Mesenchymal stem cell (in vitro differentiated cells and primary cell): ENCODE measurements at regions not wholly inside any gene's neighbourhood (a gene's known extent, or its start where the extent isn't known, plus 50 kb on each side); places are given as distances from the start of the nearest gene placed in this dataset.

Experiments used
- DNase-seq: peaks from one replicate; pipeline ENCODE4 v3.0.0-alpha.2; 2013
- H2AFZ ChIP-seq: one replicate; pipeline ENCODE4 v1.6.1; 2013; ENCODE audit warnings: low read depth, mild to moderate bottlenecking, control low read depth, inconsistent platforms, low read length, moderate library complexity
- H2AK5ac ChIP-seq: 2 replicates; pipeline ENCODE4 v1.6.1; 2013; ENCODE audit warnings: low read length, moderate library complexity, mild to moderate bottlenecking, inconsistent platforms; ENCODE audit not compliant: severe bottlenecking
- H2BK120ac ChIP-seq: one replicate; pipeline ENCODE4 v1.6.1; 2013; ENCODE audit warnings: low read depth, mild to moderate bottlenecking, inconsistent platforms, low read length, moderate library complexity
- H2BK12ac ChIP-seq, 2 experiments: one replicate each; pipeline ENCODE4 v1.6.1; 2013; ENCODE audit warnings: inconsistent platforms in 2 of 2, low read length in 2 of 2, mild to moderate bottlenecking in 2 of 2, moderate library complexity in 2 of 2, control low read depth in 1 of 2
- H2BK15ac ChIP-seq: one replicate; pipeline ENCODE4 v1.6.1; 2013; ENCODE audit warnings: mild to moderate bottlenecking, low read depth, inconsistent platforms; ENCODE audit not compliant: poor library complexity, severe bottlenecking
- H2BK5ac ChIP-seq: 2 replicates; pipeline ENCODE4 v1.6.1; 2013; ENCODE audit warnings: low read depth, mild to moderate bottlenecking, low read length, control low read depth, inconsistent platforms; ENCODE audit not compliant: poor library complexity, severe bottlenecking
- H3K14ac ChIP-seq, 2 experiments: one replicate each; pipeline ENCODE4 v1.6.1; 2013; ENCODE audit warnings: inconsistent platforms in 2 of 2, low read length in 2 of 2, control low read depth in 1 of 2, mild to moderate bottlenecking in 1 of 2, moderate library complexity in 1 of 2
- H3K18ac ChIP-seq, 2 experiments: one replicate each; pipeline ENCODE4 v1.6.1; 2013; ENCODE audit warnings: inconsistent platforms in 2 of 2, low read length in 2 of 2, control low read depth in 1 of 2, low read depth in 1 of 2, mild to moderate bottlenecking in 1 of 2
- H3K23ac ChIP-seq, 2 experiments: one replicate each; pipeline ENCODE4 v1.6.1; 2013; ENCODE audit warnings: inconsistent platforms in 2 of 2, low read length in 2 of 2, mild to moderate bottlenecking in 2 of 2, moderate library complexity in 2 of 2, control low read depth in 1 of 2
- H3K27ac ChIP-seq: 2 replicates; pipeline ENCODE4 v1.5.1; 2013; ENCODE audit warnings: mild to moderate bottlenecking, moderate library complexity, low read length, control low read depth, inconsistent platforms; ENCODE audit not compliant: poor library complexity, severe bottlenecking
- H3K27me3 ChIP-seq, 2 experiments: 2 replicates each; pipeline versions ENCODE4 v1.6.1 to v1.7.0; 2013; ENCODE audit warnings: low read length in 2 of 2, mild to moderate bottlenecking in 2 of 2, moderate library complexity in 2 of 2, control low read depth in 1 of 2, inconsistent platforms in 1 of 2; ENCODE audit not compliant: control insufficient read depth in 1 of 2, insufficient read depth in 1 of 2
- H3K36me3 ChIP-seq, 2 experiments: 2 replicates each; pipeline versions ENCODE4 v1.6.1 to v1.7.0; 2013; ENCODE audit warnings: low read length in 2 of 2, control low read depth in 1 of 2, inconsistent platforms in 1 of 2, low read depth in 1 of 2, mild to moderate bottlenecking in 1 of 2; ENCODE audit not compliant: insufficient read depth in 2 of 2, control insufficient read depth in 1 of 2
- H3K4ac ChIP-seq, 2 experiments: one replicate each; pipeline ENCODE4 v1.6.1; 2013; ENCODE audit warnings: inconsistent platforms in 2 of 2, low read length in 2 of 2, mild to moderate bottlenecking in 2 of 2, moderate library complexity in 2 of 2, control low read depth in 1 of 2, low read depth in 1 of 2
- H3K4me1 ChIP-seq: 2 replicates; pipeline ENCODE4 v1.6.1; 2013; ENCODE audit warnings: low read depth, low read length, control low read depth; ENCODE audit not compliant: control insufficient read depth, insufficient read depth
- H3K4me2 ChIP-seq: 2 replicates; pipeline ENCODE4 v1.6.1; 2013; ENCODE audit warnings: low read length, mild to moderate bottlenecking, inconsistent platforms; ENCODE audit not compliant: poor library complexity, severe bottlenecking
- H3K4me3 ChIP-seq, 2 experiments: 2 replicates each; pipeline versions ENCODE4 v1.5.1 to v1.7.0; 2013; ENCODE audit warnings: low read length in 2 of 2, mild to moderate bottlenecking in 2 of 2, control low read depth in 1 of 2, low read depth in 1 of 2; ENCODE audit not compliant: insufficient read depth in 1 of 2
- H3K79me1 ChIP-seq: replicated peaks from 2 replicates; pipeline ENCODE4 v1.6.1; 2013; ENCODE audit warnings: mild to moderate bottlenecking, control low read depth, low read length, inconsistent platforms; ENCODE audit not compliant: poor library complexity, severe bottlenecking
- H3K9ac ChIP-seq: 2 replicates; pipeline ENCODE4 v1.7.0; 2013; ENCODE audit warnings: mild to moderate bottlenecking, low read length, moderate library complexity
- H3K9me3 ChIP-seq: 2 replicates; pipeline ENCODE4 v1.7.0; 2013; ENCODE audit warnings: mild to moderate bottlenecking, low read length; ENCODE audit not compliant: control insufficient read depth
- H4K8ac ChIP-seq: one replicate; pipeline ENCODE4 v1.6.1; 2013; ENCODE audit warnings: inconsistent platforms, mild to moderate bottlenecking, low read length, moderate library complexity
- H4K91ac ChIP-seq: one replicate; pipeline ENCODE4 v1.6.1; 2013; ENCODE audit warnings: mild to moderate bottlenecking, low read length, inconsistent platforms
- WGBS: methylation state at CpG from one replicate; pipeline ENCODE4 v1.1.7; 2013; ENCODE audit warnings: mixed read lengths; 5-methylcytosine and 5-hydroxymethylcytosine counted together

DNA sequence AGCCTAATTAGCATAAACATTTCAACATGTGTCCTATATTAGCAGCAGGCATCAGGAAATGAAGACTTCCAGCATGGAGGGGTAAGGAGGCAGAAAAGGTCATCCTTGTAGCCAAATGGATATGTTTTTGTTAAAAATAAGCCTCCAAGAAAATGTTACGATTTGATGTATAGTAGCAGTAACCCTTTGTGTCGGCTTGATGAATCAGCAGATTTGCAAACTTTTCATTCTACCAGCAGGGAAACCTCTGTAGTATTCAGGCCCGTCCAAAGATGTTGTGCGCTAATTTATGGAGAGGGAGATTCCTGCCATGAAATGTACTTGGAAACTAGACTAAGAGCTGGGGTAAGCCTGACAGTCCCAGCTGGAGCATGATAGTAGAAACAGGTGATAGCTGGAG is 780.8 kb upstream of the KLHL29 start:
- no peak overlapping the region for H3K18ac ChIP-seq

DNA sequence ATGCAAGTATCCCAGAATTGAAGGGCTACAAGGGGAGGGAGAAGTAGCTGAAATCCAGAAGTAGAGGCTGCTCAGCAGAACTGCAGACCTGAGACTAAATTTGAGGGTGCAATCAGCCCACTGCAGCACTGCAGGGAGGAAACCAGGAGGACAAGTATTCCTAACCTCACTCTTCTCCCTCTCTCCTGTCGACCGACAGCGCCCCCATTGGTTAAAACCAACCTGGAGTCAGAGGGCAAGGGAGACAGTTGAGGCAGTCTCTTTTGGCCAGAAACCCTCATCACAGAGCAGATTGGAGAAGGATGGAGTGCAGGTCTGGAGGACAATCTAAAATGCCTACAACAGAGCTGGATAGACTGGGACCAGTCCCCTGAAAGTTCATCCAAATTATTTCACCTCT is 768.9 kb upstream of the KLHL29 start:
- Histone ChIP-seq H3K14ac (no peak overlapping the region), H3K4me1 (no peaks in the 10 kb centered on the region), H2BK15ac (no peak overlapping the region), H2BK5ac (no peak overlapping the region), H2AK5ac (no peak overlapping the region), H3K27me3 (no peaks in the 10 kb centered on the region), H4K91ac (no peak overlapping the region), H3K23ac (no peak overlapping the region), H2BK120ac (no peak overlapping the region), H3K27ac (no peak overlapping the region), H3K4me3 (no peak overlapping the region), H3K4ac (no peak overlapping the region), H3K36me3 (no peaks in the 10 kb centered on the region), H2AFZ (no peak overlapping the region), H3K9ac (no peak overlapping the region), H3K79me1 (no peaks in the 10 kb centered on the region), H4K8ac (no peak overlapping the region), H3K9me3 (peaks cover 3% of the 10 kb centered on the region), H2BK12ac (no peak overlapping the region), H3K18ac (no peak overlapping the region), H3K4me2 (no peak overlapping the region)
- DNase-seq: no peak
- 93% methylated on average over 2 of the region's 3 CpGs for WGBS

More for the DNA sequence above, 780.8 kb upstream of the KLHL29 start:
- no peak overlapping the region for H2AK5ac ChIP-seq
- H2AFZ ChIP-seq: no peak overlapping the region
- H3K4ac ChIP-seq: no peak overlapping the region
- H3K27ac ChIP-seq: no peak overlapping the region
- WGBS: 72% methylated on average over 4 of the region's 4 CpGs
- H3K27me3 ChIP-seq: no peaks in the 10 kb centered on the region
- H3K79me1 ChIP-seq: no peaks in the 10 kb centered on the region
- no peak overlapping the region for H2BK120ac ChIP-seq
- no peak overlapping the region for H3K4me2 ChIP-seq
- no peaks in the 10 kb centered on the region for H3K4me1 ChIP-seq
- H3K9me3 ChIP-seq: no peaks in the 10 kb centered on the region
- no peak overlapping the region for H2BK15ac ChIP-seq
- no peaks in the 10 kb centered on the region for H3K36me3 ChIP-seq
- no peak overlapping the region for H4K8ac ChIP-seq
- H3K9ac ChIP-seq: no peak overlapping the region
- no peak overlapping the region for H4K91ac ChIP-seq
- DNase-seq: no peak
- H2BK12ac ChIP-seq: no peak overlapping the region
- H3K4me3 ChIP-seq: no peak overlapping the region
- no peak overlapping the region for H2BK5ac ChIP-seq
- no peak overlapping the region for H3K14ac ChIP-seq
- H3K23ac ChIP-seq: no peak overlapping the region

DNA sequence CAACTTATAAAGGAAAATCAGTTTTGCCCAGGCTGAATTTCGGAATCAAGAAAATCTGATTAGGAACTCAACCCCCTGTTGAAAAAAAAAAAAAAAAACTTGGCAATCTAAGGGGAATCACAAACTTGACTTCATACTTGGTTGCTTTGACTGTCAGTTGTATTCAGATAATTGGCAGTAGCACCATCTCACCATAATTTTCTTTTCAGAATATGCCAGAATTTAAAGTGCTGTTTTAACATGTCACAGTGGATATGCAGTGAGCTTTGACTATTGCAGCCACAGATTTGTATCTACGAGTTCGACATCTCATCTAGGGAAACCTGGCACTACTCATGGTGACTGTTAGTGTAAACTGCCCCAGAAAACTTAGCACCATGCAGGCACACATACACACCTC is 761.4 kb upstream of the KLHL29 start:
- WGBS: 72% methylated on average over 3 of the region's 3 CpGs
- H3K4me1 ChIP-seq: no peaks in the 10 kb centered on the region
- H3K14ac ChIP-seq: no peak overlapping the region
- no peak overlapping the region for H2AFZ ChIP-seq
- H3K4me3 ChIP-seq: no peak overlapping the region
- no peak overlapping the region for H4K91ac ChIP-seq
- no peak overlapping the region for H4K8ac ChIP-seq
- DNase-seq: no peak
- H2BK120ac ChIP-seq: no peak overlapping the region
- H3K4me2 ChIP-seq: no peak overlapping the region
- no peak overlapping the region for H3K9ac ChIP-seq
- no peak overlapping the region for H3K23ac ChIP-seq
- no peaks in the 10 kb centered on the region for H3K79me1 ChIP-seq
- H2BK12ac ChIP-seq: no peak overlapping the region
- H3K9me3 ChIP-seq: no peaks in the 10 kb centered on the region
- no peak overlapping the region for H3K18ac ChIP-seq
- no peak overlapping the region for H2BK5ac ChIP-seq
- no peak overlapping the region for H2BK15ac ChIP-seq
- H3K27ac ChIP-seq: no peak overlapping the region
- H3K36me3 ChIP-seq: no peaks in the 10 kb centered on the region
- H3K4ac ChIP-seq: no peak overlapping the region
- no peak overlapping the region for H2AK5ac ChIP-seq
- no peaks in the 10 kb centered on the region for H3K27me3 ChIP-seq

DNA sequence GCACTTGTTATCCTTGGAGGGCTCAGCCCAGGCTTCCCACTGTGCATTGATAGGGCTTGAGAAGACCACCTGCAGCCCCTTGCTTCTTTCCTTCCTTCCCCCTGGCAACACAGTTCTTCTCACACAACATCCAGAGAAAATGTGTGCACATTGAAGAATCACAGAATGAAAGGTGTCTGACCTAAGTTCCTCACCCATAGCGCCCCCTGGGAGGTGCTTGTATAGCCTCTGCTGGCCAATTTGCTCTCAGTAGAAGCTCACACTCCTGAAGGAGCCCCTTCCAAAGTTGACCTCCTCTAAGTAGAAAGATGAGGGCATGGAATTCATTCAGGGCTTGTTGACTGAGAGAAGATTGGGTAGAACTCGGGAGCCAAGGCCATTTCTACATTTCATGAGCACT is 758.4 kb upstream of the KLHL29 start:
- 20% methylated on average over 2 of the region's 2 CpGs for WGBS
- H3K23ac ChIP-seq: no peak overlapping the region
- no peak overlapping the region for H2BK15ac ChIP-seq
- no peaks in the 10 kb centered on the region for H3K27me3 ChIP-seq
- H2BK120ac ChIP-seq: no peak overlapping the region
- DNase-seq: no peak
- H3K4me3 ChIP-seq: no peak overlapping the region
- H3K9me3 ChIP-seq: no peaks in the 10 kb centered on the region
- H3K18ac ChIP-seq: no peak overlapping the region
- no peak overlapping the region for H4K91ac ChIP-seq
- H2BK5ac ChIP-seq: no peak overlapping the region
- no peak overlapping the region for H2AFZ ChIP-seq
- no peak overlapping the region for H3K27ac ChIP-seq
- H3K9ac ChIP-seq: no peak overlapping the region
- no peaks in the 10 kb centered on the region for H3K79me1 ChIP-seq
- no peaks in the 10 kb centered on the region for H3K4me1 ChIP-seq
- H4K8ac ChIP-seq: no peak overlapping the region
- H3K4me2 ChIP-seq: no peak overlapping the region
- no peak overlapping the region for H3K4ac ChIP-seq
- H2AK5ac ChIP-seq: no peak overlapping the region
- H3K14ac ChIP-seq: no peak overlapping the region
- H2BK12ac ChIP-seq: no peak overlapping the region
- H3K36me3 ChIP-seq: no peaks in the 10 kb centered on the region
